ENCODE measurements at regions not wholly inside any gene's neighbourhood (a gene's known extent, or its start where the extent isn't known, plus 50 kb on each side); places are given as distances from the start of the nearest gene placed in this dataset.
"Not testable (repeated sequence)": the region's sequence is repeated elsewhere in the genome, so short reads cannot be mapped to it uniquely, and the experiment has no call there.

DNA sequence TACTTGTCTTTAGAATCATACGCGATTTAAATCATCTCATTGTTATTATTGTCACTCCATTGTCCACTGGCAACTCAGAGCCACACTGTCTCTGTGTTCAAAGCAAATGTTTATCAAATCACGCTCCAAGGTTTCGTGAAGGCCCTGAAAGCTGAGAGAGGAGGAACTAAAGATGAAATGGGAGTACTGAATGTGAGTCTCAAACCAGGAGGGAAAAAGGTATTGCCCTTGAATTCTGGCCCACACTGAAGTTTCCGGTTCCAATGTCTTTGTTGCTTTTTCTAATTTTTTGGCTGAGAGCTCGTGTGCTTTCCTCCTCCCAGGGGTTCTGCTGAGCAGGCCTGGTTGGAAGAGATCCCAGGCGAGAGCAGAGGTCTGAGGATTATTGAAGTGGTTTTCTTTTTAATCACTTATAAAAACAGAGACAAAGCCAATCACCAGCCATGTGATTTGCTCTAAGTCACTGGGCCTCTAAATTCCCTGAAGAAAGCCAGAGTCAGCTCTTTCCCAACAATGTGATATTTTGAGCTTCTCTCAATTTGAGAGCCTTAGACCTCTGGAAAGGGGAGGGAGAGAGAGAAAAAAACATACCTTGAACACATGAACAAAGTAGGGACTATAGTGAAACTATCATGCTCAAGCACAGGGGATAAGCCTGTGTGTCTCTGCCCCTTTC is 420.8 kb upstream of the GRAMD2B start:
- DNase-seq = peak; percentile 65

DNA sequence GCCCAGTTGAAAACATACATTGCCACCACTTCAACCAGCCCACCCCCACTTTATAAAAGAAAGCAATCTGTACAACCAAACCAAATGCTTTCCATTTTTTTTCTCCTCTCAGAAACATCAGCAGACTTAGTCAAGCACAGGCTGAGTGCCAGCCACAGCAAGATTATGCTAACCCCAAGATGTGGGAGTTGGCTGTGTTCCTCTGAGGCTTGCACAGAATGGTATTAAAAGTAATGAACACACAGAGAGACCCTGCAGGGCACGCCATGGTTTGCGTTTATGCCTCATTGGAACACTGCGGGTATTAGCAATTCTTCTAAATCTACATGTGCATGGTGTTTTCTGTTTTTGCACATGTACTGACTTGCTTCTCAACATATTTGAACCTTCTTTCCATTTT is 419.9 kb upstream of the GRAMD2B start:
- peaks cover 42% of the 10 kb centered on the region for H3K4me1 ChIP-seq
- intact Hi-C loops (cut with micrococcal nuclease) = no loop called here
- H3K27me3 ChIP-seq (ENCODE audit: low read depth) = no peaks in the 10 kb centered on the region
- no peaks in the 10 kb centered on the region for H3K36me3 ChIP-seq
- H3K4me3 ChIP-seq = no peak overlapping the region
- TF ChIP-seq, protein P1, sequence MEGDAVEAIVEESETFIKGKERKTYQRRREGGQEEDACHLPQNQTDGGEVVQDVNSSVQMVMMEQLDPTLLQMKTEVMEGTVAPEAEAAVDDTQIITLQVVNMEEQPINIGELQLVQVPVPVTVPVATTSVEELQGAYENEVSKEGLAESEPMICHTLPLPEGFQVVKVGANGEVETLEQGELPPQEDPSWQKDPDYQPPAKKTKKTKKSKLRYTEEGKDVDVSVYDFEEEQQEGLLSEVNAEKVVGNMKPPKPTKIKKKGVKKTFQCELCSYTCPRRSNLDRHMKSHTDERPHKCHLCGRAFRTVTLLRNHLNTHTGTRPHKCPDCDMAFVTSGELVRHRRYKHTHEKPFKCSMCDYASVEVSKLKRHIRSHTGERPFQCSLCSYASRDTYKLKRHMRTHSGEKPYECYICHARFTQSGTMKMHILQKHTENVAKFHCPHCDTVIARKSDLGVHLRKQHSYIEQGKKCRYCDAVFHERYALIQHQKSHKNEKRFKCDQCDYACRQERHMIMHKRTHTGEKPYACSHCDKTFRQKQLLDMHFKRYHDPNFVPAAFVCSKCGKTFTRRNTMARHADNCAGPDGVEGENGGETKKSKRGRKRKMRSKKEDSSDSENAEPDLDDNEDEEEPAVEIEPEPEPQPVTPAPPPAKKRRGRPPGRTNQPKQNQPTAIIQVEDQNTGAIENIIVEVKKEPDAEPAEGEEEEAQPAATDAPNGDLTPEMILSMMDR (IDR thresholded peaks at IDR 0.05; ENCODE audit: borderline replicate concordance) = no peak
- H3K9me3 ChIP-seq (replicated peaks) = no peaks in the 10 kb centered on the region
- DNase-seq = peak; percentile 50
- H3K27ac ChIP-seq (replicated peaks) = peak overlapping the region; percentile 74

More for the DNA sequence above, 420.8 kb upstream of the GRAMD2B start:
- intact Hi-C loops (cut with micrococcal nuclease) = no loop called here
- Histone ChIP-seq H3K4me1 (peaks cover 42% of the 10 kb centered on the region), H3K27ac (replicated peaks) (peak overlapping the region; percentile 74), H3K4me3 (no peak overlapping the region), H3K27me3 (ENCODE audit: low read depth) (no peaks in the 10 kb centered on the region), H3K9me3 (replicated peaks) (no peaks in the 10 kb centered on the region), H3K36me3 (no peaks in the 10 kb centered on the region)
- TF ChIP-seq, protein P1 (IDR thresholded peaks at IDR 0.05; ENCODE audit: borderline replicate concordance) = no peak

DNA sequence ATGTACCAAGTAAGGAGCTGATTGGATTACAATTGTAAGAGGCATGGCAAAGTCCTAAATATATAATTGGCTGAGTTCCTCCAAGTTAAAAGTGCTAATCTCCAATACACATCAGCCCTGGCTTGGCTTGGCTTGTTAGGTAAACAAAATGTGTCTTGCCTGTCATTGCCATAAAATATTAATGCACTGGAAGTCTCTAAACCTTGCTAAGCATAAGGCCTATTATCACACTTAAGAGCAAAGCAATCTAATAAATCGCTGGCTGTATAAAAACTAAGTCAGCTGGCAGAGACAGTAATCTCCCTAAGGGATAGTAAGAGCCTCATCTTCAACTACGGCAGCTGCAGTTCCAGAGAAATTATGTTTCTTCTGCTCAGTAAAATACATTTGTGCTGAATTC is 418.6 kb upstream of the GRAMD2B start:
- no peak for DNase-seq
- peaks cover 42% of the 10 kb centered on the region for H3K4me1 ChIP-seq
- no peaks in the 10 kb centered on the region for H3K36me3 ChIP-seq
- intact Hi-C loops (cut with micrococcal nuclease) = no loop called here
- no peak overlapping the region for H3K27ac ChIP-seq (replicated peaks)
- no peak overlapping the region for H3K4me3 ChIP-seq
- TF ChIP-seq, protein P1 (IDR thresholded peaks at IDR 0.05; ENCODE audit: borderline replicate concordance) = no peak
- H3K9me3 ChIP-seq (replicated peaks) = no peaks in the 10 kb centered on the region
- no peaks in the 10 kb centered on the region for H3K27me3 ChIP-seq (ENCODE audit: low read depth)

DNA sequence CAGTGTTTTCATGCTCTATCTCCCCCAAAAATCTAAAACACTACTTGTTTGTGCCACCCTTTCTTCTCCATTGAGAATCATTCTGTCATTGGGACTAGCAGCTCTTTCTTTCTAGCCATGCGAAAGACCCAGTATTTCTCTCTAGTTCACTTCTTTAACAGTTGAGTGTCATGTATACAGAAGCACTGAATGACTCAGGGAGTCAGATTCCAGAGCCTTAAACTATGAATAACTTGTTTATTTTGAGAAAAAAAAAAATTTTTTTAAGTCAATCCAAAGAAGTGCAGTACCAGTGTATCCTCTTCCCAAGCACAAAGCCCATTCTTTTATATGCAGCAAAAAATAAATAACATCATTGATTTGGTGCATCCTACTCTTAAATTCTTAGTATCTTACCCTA is 415.4 kb upstream of the GRAMD2B start:
- H3K27me3 ChIP-seq (ENCODE audit: low read depth) = no peaks in the 10 kb centered on the region
- TF ChIP-seq, protein P1 (IDR thresholded peaks at IDR 0.05; ENCODE audit: borderline replicate concordance) = no peak
- intact Hi-C loops (cut with micrococcal nuclease) = no loop called here
- H3K27ac ChIP-seq (replicated peaks) = no peak overlapping the region
- no peaks in the 10 kb centered on the region for H3K36me3 ChIP-seq
- H3K4me3 ChIP-seq = no peak overlapping the region
- no peaks in the 10 kb centered on the region for H3K9me3 ChIP-seq (replicated peaks)
- H3K4me1 ChIP-seq = peaks cover 23% of the 10 kb centered on the region
- DNase-seq = no peak

DNA sequence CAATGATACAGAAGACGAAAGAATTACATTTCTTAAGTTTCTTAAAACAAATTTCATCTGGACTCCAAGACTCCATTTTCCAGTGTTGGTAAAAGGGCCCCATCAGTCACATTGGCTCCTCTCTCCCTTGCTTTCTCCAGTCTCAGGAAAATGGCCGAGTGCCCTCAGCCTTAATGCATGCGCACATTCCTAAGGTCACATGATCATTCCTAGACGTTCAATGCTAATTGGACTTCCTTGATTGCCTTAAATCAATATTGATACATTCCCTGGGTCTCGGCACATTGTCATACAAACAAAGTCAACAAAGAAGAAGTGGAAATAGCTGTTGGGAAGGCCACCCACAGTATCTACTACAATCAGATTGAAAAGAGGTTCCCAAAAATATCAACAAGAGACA is 413.6 kb upstream of the GRAMD2B start:
- H3K27me3 ChIP-seq (ENCODE audit: low read depth) = no peaks in the 10 kb centered on the region
- no peaks in the 10 kb centered on the region for H3K36me3 ChIP-seq
- peaks cover 9% of the 10 kb centered on the region for H3K4me1 ChIP-seq
- no peak overlapping the region for H3K27ac ChIP-seq (replicated peaks)
- no peak for DNase-seq
- TF ChIP-seq, protein P1 (IDR thresholded peaks at IDR 0.05; ENCODE audit: borderline replicate concordance) = no peak
- no peaks in the 10 kb centered on the region for H3K9me3 ChIP-seq (replicated peaks)
- H3K4me3 ChIP-seq = no peak overlapping the region
- intact Hi-C loops (cut with micrococcal nuclease) = no loop called here

DNA sequence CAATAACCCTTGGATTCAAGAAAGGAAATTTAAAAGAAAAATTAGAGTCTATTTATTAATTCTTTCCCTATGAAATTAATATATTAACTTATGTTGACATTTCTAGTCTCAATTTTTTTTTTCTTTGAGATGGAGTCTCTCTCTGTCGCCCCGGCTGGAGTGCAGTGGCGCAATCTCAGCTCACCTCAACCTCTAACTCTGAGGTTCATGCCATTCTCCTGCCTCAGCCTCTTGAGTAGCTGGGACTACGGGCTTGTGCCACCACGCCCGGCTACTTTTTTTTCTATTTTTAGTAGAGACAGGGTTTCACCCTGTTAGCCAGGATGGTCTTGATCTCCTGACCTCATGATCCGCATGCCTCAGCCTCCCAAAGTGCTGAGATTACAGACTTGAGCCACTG is 411.7 kb upstream of the GRAMD2B start:
- H3K4me3 ChIP-seq; intact Hi-C loops (cut with micrococcal nuclease); DNase-seq; H3K27ac ChIP-seq (replicated peaks); H3K9me3 ChIP-seq (replicated peaks); H3K36me3 ChIP-seq; H3K27me3 ChIP-seq (ENCODE audit: low read depth): not testable (repeated sequence)
- peaks cover 23% of the 10 kb centered on the region for H3K4me1 ChIP-seq

All from left ventricle myocardium inferior (tissue), 1 donor.